ENCODE measurements at regions not wholly inside any gene's neighbourhood (a gene's known extent, or its start where the extent isn't known, plus 50 kb on each side); places are given as distances from the start of the nearest gene placed in this dataset.

- no peak overlapping the region for H3K27ac ChIP-seq
- TF ChIP-seq ZFX (IDR thresholded peaks at IDR 0.05; ENCODE audit: borderline replicate concordance) (no peak), CTCF (IDR thresholded peaks at IDR 0.05) (no peak)
These were observed 411.8 kb upstream of the CDH6 start for GRCh38 chr5:30781643-30782042.

- TF ChIP-seq ZFX (IDR thresholded peaks at IDR 0.05; ENCODE audit: borderline replicate concordance), result no peak
- TF ChIP-seq CTCF (IDR thresholded peaks at IDR 0.05), result no peak
- no peak overlapping the region for H3K27ac ChIP-seq
These were observed 425.3 kb upstream of the CDH6 start for GRCh38 chr5:30768056-30768690.

- no peak for TF ChIP-seq ZFX (IDR thresholded peaks at IDR 0.05; ENCODE audit: borderline replicate concordance)
- no peak for TF ChIP-seq CTCF (IDR thresholded peaks at IDR 0.05)
- no peak overlapping the region for H3K27ac ChIP-seq
These were observed 427.8 kb upstream of the CDH6 start for GRCh38 chr5:30765706-30766105.

- H3K27ac ChIP-seq, result no peak overlapping the region
- TF ChIP-seq CTCF (IDR thresholded peaks at IDR 0.05) (no peak), ZFX (IDR thresholded peaks at IDR 0.05; ENCODE audit: borderline replicate concordance) (no peak)
These were observed 428.3 kb upstream of the CDH6 start for GRCh38 chr5:30765227-30765626.

- no peak overlapping the region for H3K27ac ChIP-seq
- no peak for TF ChIP-seq CTCF (IDR thresholded peaks at IDR 0.05)
- no peak for TF ChIP-seq ZFX (IDR thresholded peaks at IDR 0.05; ENCODE audit: borderline replicate concordance)
These were observed 428.8 kb upstream of the CDH6 start for GRCh38 chr5:30764704-30765103.

- H3K27ac ChIP-seq, result no peak overlapping the region
- TF ChIP-seq ZFX (IDR thresholded peaks at IDR 0.05; ENCODE audit: borderline replicate concordance) (no peak), CTCF (IDR thresholded peaks at IDR 0.05) (no peak)
These were observed 433.8 kb upstream of the CDH6 start for GRCh38 chr5:30759731-30760130.

GRCh38 chr5:30752015-30752414 is 441.5 kb upstream of the CDH6 start:
- TF ChIP-seq ZFX (IDR thresholded peaks at IDR 0.05; ENCODE audit: borderline replicate concordance) (no peak), CTCF (IDR thresholded peaks at IDR 0.05) (no peak)
- no peak overlapping the region for H3K27ac ChIP-seq
